CD4-positive, alpha-beta T cell (primary cell): ENCODE measurements at regions not wholly inside any gene's neighbourhood (a gene's known extent, or its start where the extent isn't known, plus 50 kb on each side); places are given as distances from the start of the nearest gene placed in this dataset.

ENCODE experiments used
- ATAC-seq: fragments of 200-7000 bp; cut with Tn5 transposase; one replicate; pipeline ENCODE4 v1.10.0; 2022; ENCODE audit warnings: mild to moderate bottlenecking; ENCODE audit not compliant: poor library complexity
- CTCF ChIA-PET: fragments of 350-600 bp; sonication (Branson Sonifier 250); formaldehyde crosslinking; loops from one replicate; lab custom pipeline; 2021; ENCODE audit warnings: antibody characterized with exemption, inconsistent platforms; lab: Charles Lee
- POLR2A ChIA-PET: fragments of 350-600 bp; sonication (Branson Sonifier 250); formaldehyde crosslinking; loops from one replicate; lab custom pipeline; 2021; ENCODE audit warnings: antibody characterized with exemption, inconsistent platforms; lab: Charles Lee
- DNase-seq, 14 experiments: peaks; one replicate each; pipeline ENCODE4 v3.0.0-alpha.2; 2013 to 2020; ENCODE audit warnings: mixed read lengths in 2 of 14
- H3K27ac ChIP-seq, 2 donors: one replicate each; pipeline versions ENCODE4 v1.5.1 to v1.7.0; 2013; ENCODE audit warnings: low read length in 2 of 2, low read depth in 1 of 2, mild to moderate bottlenecking in 1 of 2
- H3K27me3 ChIP-seq, 2 experiments: 1 replicate in 1 of 2; 2 replicates in 1 of 2; pipeline versions ENCODE4 v1.6.1 to v1.7.0; 2013; ENCODE audit warnings: low read length in 2 of 2, control low read depth in 1 of 2, mild to moderate bottlenecking in 1 of 2, moderate library complexity in 1 of 2; ENCODE audit not compliant: insufficient read depth in 2 of 2, control insufficient read depth in 1 of 2
- H3K36me3 ChIP-seq: one replicate; pipeline ENCODE4 v1.6.1; 2013; ENCODE audit warnings: low read length, control low read depth; ENCODE audit not compliant: insufficient read depth
- H3K4me1 ChIP-seq: one replicate; pipeline ENCODE4 v1.6.1; 2013; ENCODE audit warnings: low read length, control low read depth; ENCODE audit not compliant: insufficient read depth
- H3K4me3 ChIP-seq: one replicate; pipeline ENCODE4 v1.5.1; 2013; ENCODE audit warnings: mild to moderate bottlenecking, low read length, moderate library complexity
- H3K9me3 ChIP-seq, 2 experiments: 1 replicate in 1 of 2; 2 replicates in 1 of 2; pipeline versions ENCODE4 v1.6.1 to v1.7.0; 2013; ENCODE audit warnings: low read length in 2 of 2, mild to moderate bottlenecking in 2 of 2, control low read depth in 1 of 2, moderate library complexity in 1 of 2; ENCODE audit not compliant: control insufficient read depth in 1 of 2, insufficient read depth in 1 of 2
- H3K27ac Mint-ChIP-seq: one replicate; pipeline ENCODE4 v1.8.0; 2020; ENCODE audit warnings: mixed read lengths
- H3K27me3 Mint-ChIP-seq: one replicate; pipeline ENCODE4 v1.8.0; 2021; ENCODE audit warnings: mixed read lengths
- H3K36me3 Mint-ChIP-seq: one replicate; pipeline ENCODE4 v1.8.0; 2021; ENCODE audit warnings: low read depth, mixed read lengths
- H3K4me1 Mint-ChIP-seq: one replicate; pipeline ENCODE4 v1.8.0; 2021; ENCODE audit warnings: low read depth, mixed read lengths
- H3K4me3 Mint-ChIP-seq: one replicate; pipeline ENCODE4 v1.8.0; 2020; ENCODE audit warnings: mild to moderate bottlenecking, mixed read lengths
- H3K9me3 Mint-ChIP-seq: one replicate; pipeline ENCODE4 v1.8.0; 2020; ENCODE audit warnings: mixed read lengths
- CTCF ChIP-seq: fragments of 200-600 bp; IDR thresholded peaks from one replicate; pipeline ENCODE4 v1.8.0; 2022; ENCODE audit warnings: antibody characterized with exemption, mild to moderate bottlenecking
- intact Hi-C, 2 experiments: fragments of 100-400 bp; cut with DNase I in 1 of 2; cut with micrococcal nuclease in 1 of 2; formaldehyde crosslinking; loops; one replicate each; pipeline versions ENCODE4 v1.15.1 to v1.9.0; 2023 to 2025; cut with DNase I, micrococcal nuclease

GRCh38 chr5:128671943-128672342 is 133.9 kb upstream of the FBN2 start:
- H3K4me3 Mint-ChIP-seq = no peak overlapping the region
- no peaks in the 10 kb centered on the region for H3K4me1 Mint-ChIP-seq
- Histone ChIP-seq H3K27me3 (no peaks in the 10 kb centered on the region), H3K36me3 (no peaks in the 10 kb centered on the region), H3K4me3 (no peak overlapping the region), H3K4me1 (no peaks in the 10 kb centered on the region), H3K27ac (no peak overlapping the region), H3K9me3 (no peaks in the 10 kb centered on the region)
- no peaks in the 10 kb centered on the region for H3K27me3 Mint-ChIP-seq
- no peaks in the 10 kb centered on the region for H3K36me3 Mint-ChIP-seq
- CTCF ChIA-PET = no interaction called here
- POLR2A ChIA-PET = no interaction called here
- intact Hi-C loops = no loop called here
- DNase-seq = no peak
- no peak for TF ChIP-seq CTCF
- no peaks in the 10 kb centered on the region for H3K9me3 Mint-ChIP-seq
- no peak overlapping the region for H3K27ac Mint-ChIP-seq
- ATAC-seq = no peak

GRCh38 chr5:128673000-128673399 is 135.0 kb upstream of the FBN2 start:
- Histone ChIP-seq H3K9me3 (no peaks in the 10 kb centered on the region), H3K36me3 (no peaks in the 10 kb centered on the region), H3K27me3 (no peaks in the 10 kb centered on the region), H3K27ac (no peak overlapping the region), H3K4me3 (no peak overlapping the region), H3K4me1 (no peaks in the 10 kb centered on the region)
- no peak overlapping the region for H3K4me3 Mint-ChIP-seq
- no peaks in the 10 kb centered on the region for H3K36me3 Mint-ChIP-seq
- H3K9me3 Mint-ChIP-seq = no peaks in the 10 kb centered on the region
- POLR2A ChIA-PET = no interaction called here
- TF ChIP-seq CTCF = no peak
- CTCF ChIA-PET = interaction anchor here (0.7 kb wide), 1 partner anchor 17 kb away, joined by 4 read pairs; no protein-coding TSS in a partner anchor
- H3K27ac Mint-ChIP-seq = no peak overlapping the region
- H3K4me1 Mint-ChIP-seq = no peaks in the 10 kb centered on the region
- ATAC-seq (no peak), DNase-seq (no peak)
- H3K27me3 Mint-ChIP-seq = no peaks in the 10 kb centered on the region
- intact Hi-C loops = no loop called here

- Mint-ChIP-seq H3K27me3 (no peaks in the 10 kb centered on the region), H3K27ac (no peak overlapping the region), H3K4me1 (no peaks in the 10 kb centered on the region), H3K4me3 (no peak overlapping the region), H3K9me3 (no peaks in the 10 kb centered on the region), H3K36me3 (no peaks in the 10 kb centered on the region)
- ATAC-seq (no peak), DNase-seq (no peak)
- Histone ChIP-seq H3K27ac (no peak overlapping the region), H3K4me1 (no peaks in the 10 kb centered on the region), H3K27me3 (no peaks in the 10 kb centered on the region), H3K9me3 (no peaks in the 10 kb centered on the region), H3K4me3 (no peak overlapping the region), H3K36me3 (no peaks in the 10 kb centered on the region)
- intact Hi-C loops = no loop called here
- ChIA-PET CTCF (interaction anchor here (0.7 kb wide), 1 partner anchor 16 kb away, joined by 4 read pairs; no protein-coding TSS in a partner anchor), POLR2A (no interaction called here)
- TF ChIP-seq CTCF = no peak
These were observed 135.4 kb upstream of the FBN2 start for GRCh38 chr5:128673411-128673957.
